ENCODE measurements at regions not wholly inside any gene's neighbourhood (a gene's known extent, or its start where the extent isn't known, plus 50 kb on each side); places are given as distances from the start of the nearest gene placed in this dataset.

DNA sequence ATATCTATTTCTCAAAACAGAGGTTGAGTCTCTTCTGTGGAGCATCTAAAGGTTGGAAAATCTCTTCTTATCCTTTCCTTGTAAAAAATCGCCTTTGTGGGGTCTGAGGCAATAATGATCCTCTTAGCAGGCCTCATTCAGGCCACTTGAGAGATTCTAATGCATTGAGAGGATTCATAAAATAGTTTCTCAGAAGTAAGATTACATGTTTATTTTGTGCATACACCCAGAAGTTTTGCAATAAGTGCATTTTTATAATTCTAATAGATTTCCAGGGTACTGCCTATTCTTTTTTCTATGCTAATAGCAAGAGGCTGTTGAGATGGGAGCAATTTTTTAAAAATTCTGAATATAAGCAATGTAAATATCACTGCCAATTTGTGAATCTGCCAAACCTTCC is 342.2 kb upstream of the KLF12 start:
- no peak overlapping the region for H3K4me3 ChIP-seq (ENCODE audit: low read length)
- TF ChIP-seq, protein P1, sequence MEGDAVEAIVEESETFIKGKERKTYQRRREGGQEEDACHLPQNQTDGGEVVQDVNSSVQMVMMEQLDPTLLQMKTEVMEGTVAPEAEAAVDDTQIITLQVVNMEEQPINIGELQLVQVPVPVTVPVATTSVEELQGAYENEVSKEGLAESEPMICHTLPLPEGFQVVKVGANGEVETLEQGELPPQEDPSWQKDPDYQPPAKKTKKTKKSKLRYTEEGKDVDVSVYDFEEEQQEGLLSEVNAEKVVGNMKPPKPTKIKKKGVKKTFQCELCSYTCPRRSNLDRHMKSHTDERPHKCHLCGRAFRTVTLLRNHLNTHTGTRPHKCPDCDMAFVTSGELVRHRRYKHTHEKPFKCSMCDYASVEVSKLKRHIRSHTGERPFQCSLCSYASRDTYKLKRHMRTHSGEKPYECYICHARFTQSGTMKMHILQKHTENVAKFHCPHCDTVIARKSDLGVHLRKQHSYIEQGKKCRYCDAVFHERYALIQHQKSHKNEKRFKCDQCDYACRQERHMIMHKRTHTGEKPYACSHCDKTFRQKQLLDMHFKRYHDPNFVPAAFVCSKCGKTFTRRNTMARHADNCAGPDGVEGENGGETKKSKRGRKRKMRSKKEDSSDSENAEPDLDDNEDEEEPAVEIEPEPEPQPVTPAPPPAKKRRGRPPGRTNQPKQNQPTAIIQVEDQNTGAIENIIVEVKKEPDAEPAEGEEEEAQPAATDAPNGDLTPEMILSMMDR (conservative IDR thresholded peaks at IDR 0.05; ENCODE audit: low read depth, low read length), result no peak
- no peak for DNase-seq (ENCODE audit: low read depth)

DNA sequence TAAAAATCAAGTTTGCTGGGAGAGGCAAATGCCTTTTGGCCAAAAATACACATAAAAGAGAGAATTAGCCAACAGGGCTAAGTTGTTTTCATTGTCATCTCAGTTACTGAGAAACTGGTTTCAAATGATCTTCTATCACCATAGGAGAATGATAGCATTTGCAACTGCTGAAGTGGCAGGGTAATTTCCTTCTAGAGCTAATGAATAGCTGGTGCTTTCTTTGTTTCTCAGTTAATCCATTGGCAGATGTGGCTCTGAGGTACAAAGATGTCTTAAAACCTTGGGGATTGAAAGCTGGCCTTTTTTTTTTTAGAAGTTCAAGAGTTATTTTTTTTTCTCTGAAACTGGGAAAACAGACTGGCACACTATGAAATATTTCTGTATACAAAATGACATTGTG is 332.7 kb upstream of the KLF12 start:
- no peak overlapping the region for H3K4me3 ChIP-seq (ENCODE audit: low read length)
- TF ChIP-seq, protein P1 (conservative IDR thresholded peaks at IDR 0.05; ENCODE audit: low read depth, low read length), result no peak
- no peak for DNase-seq (ENCODE audit: low read depth)

DNA sequence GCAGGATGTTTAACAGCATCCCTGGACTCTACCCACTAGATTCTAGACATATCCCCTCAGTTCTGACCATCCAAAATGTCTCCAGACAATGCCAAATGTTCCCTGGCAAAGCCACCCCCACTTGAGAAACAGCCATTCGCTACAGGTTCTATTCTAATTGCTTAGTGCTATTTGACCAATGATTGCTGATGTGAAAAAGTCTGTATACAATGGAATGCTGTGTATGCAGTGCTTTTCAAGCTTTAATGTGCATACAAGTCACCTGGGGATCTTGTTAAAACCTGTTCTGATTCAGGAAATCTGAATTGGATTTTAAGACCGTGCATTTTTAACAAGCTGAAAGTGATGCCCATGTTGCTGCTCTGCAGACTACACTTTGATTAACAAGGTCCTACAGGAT is 331.8 kb upstream of the KLF12 start:
- H3K4me3 ChIP-seq (ENCODE audit: low read length), result no peak overlapping the region
- TF ChIP-seq, protein P1 (conservative IDR thresholded peaks at IDR 0.05; ENCODE audit: low read depth, low read length), result no peak
- DNase-seq (ENCODE audit: low read depth), result no peak

DNA sequence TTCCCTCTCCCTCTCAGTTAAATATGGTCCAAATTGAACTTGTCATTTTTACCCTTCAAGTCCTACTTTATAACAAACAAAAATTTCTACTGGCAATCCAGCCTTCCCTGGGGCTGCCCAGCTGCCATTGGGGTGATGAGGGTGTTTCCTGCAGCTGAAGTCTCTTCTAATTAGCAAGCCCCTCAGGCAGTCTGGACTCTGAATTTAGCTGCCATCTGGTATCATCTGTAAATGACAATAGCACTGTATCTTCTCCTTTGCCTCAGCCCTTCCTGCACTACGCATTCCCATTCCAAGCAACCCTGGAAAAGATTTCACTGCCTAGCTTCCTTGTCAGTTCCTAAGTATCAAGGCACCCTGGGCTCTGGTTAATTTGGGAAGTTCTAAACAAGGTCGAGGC is 331.1 kb upstream of the KLF12 start:
- TF ChIP-seq, protein P1 (conservative IDR thresholded peaks at IDR 0.05; ENCODE audit: low read depth, low read length), result no peak
- H3K4me3 ChIP-seq (ENCODE audit: low read length), result no peak overlapping the region
- no peak for DNase-seq (ENCODE audit: low read depth)

DNA sequence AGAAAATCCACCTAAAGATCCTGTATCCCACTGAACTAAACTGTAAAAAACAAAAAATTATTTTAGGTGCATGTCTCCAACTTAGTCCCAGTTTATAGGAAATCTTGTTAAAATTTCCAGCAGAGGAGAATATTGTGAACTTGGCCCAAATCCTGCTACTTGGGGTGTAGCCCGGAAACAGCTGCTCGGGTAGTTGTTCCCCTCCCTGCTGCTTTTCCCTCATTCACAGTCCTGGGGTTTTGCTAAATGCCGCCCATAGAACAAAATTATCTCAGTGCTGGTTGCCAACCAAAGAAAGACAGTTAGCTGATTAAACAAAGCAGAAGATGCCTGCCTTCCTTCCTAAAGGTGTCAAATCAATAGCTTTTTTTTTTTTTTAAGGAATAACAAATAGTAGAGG is 330.5 kb upstream of the KLF12 start:
- TF ChIP-seq, protein P1 (conservative IDR thresholded peaks at IDR 0.05; ENCODE audit: low read depth, low read length), result no peak
- DNase-seq (ENCODE audit: low read depth), result no peak
- no peak overlapping the region for H3K4me3 ChIP-seq (ENCODE audit: low read length)

DNA sequence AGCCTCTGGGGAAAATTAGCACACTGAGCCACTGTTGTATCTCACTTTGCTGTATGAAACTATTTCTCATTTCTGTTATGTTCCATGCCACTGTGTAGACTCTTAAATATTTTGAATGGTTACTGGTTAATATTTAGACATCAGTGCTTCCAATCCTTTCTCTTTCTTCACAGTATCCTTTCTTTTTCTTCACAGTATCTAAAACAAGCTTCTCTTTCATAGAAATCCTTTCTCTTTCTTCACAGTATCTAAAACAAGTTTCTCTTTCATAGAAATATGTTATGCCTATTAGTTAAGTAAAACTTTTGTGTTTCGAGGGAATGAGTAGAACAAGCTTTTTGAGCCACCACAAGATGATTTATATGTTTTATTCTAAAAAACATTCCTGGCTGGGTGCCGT is 326.8 kb upstream of the KLF12 start:
- no peak for DNase-seq (ENCODE audit: low read depth)
- no peak overlapping the region for H3K4me3 ChIP-seq (ENCODE audit: low read length)
- TF ChIP-seq, protein P1 (conservative IDR thresholded peaks at IDR 0.05; ENCODE audit: low read depth, low read length), result no peak

DNA sequence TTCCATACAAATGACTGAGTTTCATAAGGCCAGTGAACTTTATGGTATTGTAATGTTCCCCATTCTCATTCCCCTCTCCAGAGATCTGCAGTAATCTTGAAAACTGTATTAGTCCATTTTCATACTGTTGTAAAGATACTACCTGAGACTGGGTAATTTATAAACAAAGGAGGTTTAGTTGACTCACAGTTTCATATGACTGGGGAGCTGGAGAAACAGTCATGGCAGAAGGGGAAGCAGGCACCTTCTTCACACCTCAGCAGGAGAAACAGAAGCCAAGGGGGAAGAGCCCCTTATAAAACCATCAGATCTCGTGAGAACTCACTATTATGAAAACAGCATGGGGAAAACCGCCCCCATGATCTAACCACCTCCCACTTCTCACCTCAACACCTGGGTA is 318.7 kb upstream of the KLF12 start:
- no peak for DNase-seq (ENCODE audit: low read depth)
- no peak overlapping the region for H3K4me3 ChIP-seq (ENCODE audit: low read length)
- TF ChIP-seq, protein P1 (conservative IDR thresholded peaks at IDR 0.05; ENCODE audit: low read depth, low read length), result no peak

Measured in retinal pigment epithelial cell (primary cell).